ENCODE measurements at regions not wholly inside any gene's neighbourhood (a gene's known extent, or its start where the extent isn't known, plus 50 kb on each side); places are given as distances from the start of the nearest gene placed in this dataset.

DNA sequence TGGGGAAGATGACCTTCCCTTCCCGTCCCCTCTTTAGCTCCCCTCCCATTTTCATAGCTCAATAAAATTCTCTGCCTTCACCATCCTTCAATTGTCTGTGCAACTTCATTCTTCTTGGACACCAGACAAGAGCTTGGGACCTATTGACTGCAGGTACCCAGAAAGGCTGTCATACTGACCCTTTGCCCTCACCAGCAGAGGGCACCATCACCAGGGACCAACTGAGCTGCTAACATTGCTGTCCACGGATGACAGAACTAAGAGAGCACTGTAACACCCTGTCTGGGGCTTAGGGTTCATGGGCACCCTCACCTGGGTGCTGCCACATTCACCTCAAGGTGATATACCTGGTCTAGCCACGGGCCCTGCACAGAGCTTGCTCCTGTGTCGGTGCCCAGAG, 141.3 kb upstream of the VCX3B start:
- DNase-seq, result no peak

DNA sequence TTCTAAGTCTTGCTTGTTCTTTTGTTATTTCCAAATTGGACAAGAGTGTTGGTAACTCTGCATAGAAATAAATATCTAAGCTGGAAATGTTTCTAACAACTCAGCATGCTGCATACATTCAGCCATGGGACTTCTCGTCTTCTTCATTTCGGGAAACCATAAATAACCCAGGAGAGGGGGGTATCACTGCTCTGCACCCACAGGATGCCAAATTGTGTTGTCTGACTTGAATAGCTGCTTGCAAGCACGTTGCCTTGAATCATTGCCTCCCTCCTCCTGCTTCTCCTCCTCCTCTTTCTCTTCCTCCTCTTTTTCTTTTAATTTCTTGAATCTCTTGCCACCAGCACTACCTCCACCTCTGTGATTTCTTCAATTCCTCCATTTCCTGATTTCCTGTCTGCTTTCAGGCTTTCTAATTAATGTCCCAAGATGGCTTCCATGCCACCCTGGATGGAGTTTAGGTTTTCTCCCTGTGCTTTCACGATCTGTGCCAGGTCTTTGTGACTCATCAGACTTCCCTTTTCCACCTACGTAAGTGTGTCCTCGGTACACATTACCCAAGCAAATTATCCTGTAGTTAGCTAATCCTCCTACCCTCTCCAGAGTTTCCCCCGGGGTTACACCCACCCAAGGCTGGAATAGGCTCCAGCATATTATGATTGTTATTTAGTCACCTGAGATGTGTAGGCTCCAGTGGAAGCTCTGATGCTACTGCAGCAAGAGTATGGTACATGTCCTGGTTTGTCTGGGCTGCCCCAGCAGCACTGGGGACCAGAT, 122.6 kb upstream of the VCX3B start:
- DNase-seq, result no peak

DNA sequence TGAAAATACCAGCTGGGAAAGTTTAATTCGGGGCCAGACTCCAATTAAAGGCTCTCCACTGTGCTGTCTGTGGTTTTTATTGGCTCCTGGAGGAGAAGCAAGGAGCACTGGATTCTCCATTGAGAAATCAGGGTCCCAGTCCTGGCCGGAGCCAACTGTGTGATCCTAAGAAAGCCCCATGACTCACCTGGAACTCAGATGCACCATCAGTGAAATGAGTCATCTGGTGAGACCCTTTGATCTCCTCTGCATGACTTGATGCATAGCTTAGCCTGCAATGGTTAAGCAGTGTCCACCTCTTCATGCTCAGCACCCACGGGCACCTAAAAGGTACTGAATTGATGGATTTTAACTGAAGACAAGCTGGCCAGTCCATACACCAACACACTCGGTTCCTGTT, 119.2 kb upstream of the VCX3B start:
- no peak for DNase-seq

DNA sequence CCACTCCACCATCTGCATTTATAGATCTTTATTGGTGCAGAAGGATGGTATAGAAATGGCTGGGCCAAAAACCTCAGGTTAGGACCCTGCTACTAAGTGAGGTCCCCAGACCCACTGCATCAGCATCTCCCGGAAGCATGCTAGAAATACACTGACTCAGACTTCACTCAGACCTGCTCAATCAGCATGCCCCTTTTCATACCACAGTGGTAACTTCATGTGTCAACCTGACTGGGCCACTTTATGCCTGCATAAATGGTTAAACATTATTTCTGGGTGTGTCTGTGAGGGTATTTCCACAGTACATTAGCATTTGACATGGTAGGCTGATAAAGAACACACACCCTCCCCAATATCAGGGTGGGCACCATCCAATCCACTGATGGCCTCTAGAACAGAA, 118.6 kb upstream of the VCX3B start:
- DNase-seq, result no peak

DNA sequence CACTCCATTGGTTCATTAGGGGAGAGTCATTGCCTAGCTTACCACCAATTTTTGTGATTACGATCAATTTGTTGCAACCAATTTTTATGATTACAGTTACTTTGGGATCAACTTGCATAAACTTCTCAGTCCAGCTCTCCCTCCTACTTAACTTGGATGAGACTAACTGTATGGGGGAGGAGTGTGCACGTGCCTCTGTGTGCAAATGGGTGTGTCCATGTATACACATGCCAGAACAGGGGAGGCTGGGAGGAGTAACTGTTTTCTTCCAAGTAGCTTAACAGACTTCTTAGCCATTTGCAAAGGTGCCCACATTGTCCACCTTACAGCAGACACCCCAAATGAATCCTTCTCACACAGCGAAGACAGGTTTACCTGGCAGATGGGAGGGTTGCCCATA, 117.7 kb upstream of the VCX3B start:
- no peak for DNase-seq

DNA sequence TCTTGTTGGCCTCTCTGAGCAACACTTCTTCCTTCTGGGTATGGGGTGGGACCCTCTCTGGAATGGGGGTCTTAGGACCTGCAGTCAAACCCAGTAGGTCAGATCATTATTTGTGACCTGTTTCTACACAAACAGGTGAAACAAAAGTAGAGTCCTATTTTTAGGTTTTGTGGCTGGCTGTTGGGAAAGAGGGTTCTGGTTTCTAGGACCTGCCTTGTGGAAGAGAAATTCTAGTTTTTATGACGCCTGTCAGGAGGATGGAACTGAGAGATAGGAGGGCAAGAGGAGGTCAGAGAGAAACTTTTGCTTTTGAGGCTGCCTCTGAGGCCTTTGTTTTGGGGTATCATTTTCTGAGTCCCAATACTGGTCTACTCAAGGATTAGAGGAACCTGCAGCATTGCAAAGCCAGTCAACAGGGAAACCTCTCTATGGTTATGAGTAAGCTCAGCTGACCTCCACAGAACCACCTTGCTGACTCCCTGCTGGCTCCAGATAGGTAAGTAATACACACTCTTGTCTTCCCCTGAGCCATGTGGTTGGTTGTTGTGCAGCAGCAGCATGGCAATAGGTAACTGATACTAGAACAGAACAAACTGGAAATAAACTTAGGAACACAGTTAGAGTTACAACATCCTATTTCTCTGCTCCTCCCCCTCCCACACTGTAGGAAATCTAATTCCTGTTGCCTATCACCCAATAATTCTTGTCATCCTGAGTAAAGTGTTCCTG, 114.7 kb upstream of the VCX3B start:
- no peak for DNase-seq

DNA sequence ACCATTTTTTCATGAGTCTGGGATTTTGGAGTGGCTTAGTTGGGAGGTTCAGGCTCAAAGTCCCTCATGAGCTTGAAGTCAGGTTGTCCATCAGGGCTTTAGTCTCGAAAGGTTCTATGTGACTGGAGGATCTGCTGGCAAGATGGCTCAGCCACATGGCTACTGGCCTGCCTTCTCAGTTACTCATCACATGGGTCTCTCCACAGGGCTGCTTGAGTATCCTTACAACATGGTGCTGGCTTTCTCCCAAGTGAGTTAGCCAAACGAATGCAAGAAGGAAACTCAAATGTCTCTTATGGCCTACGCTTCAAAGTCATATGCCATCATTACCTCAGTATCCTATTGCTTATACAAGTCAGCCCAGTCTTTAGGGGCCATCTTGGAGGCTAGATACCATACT, 106.3 kb upstream of the VCX3B start:
- DNase-seq, result no peak

DNA sequence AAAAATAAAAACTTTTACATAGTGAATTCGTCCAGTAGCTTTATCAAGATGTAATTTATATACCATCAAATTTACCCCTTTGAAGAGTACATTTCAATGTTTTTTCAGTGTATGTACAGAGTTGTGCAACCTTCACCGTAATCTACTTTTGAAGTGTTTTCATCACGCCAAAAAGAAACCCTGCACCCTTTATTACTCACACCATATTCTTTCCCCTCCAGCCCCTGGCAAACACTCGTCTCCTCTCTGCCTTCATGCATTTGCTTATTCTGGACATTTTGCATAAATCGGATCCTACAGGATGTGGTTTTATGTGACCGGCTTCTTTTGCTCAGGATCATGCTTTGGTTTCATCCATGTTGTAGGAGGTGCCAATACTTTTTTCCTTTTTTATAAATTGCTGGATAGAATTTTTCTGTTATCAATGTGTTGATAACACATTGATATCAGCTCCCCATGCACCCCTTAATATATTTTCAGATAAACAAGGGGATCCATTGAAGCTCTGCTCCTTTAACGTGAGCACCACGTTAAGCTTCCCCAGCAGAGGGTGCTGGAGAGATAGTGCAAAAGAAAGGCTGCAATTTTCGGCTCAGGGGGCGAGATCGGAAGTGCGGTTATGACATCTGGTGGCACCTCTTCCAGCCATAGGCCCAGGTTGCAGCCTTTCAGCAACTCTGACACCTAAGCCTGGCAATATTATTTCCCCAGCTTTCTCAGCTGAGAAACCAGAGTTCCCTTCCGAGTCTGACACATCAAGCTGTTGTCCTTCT, 100.1 kb upstream of the VCX3B start:
- DNase-seq, result peak; percentile 46

DNA sequence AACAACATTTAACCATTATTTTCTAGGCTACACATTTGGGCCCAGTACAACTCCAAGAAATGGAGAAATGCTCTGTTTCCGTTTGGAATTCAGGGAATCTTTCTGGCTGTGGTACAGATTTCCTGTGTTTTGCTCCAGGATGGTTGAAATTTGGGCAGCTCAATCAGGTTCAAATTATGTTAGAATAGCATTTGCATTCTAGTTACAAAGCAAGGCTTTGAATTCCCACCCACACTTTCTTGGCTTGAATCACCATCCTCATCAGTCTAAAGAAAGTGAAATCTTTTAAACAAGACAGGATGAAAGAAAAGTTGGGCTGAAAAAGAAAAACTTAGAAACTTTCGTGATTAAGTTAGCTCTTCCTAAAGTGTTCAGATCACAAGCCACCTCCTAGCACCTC, 98.1 kb upstream of the VCX3B start:
- DNase-seq, result no peak

DNA sequence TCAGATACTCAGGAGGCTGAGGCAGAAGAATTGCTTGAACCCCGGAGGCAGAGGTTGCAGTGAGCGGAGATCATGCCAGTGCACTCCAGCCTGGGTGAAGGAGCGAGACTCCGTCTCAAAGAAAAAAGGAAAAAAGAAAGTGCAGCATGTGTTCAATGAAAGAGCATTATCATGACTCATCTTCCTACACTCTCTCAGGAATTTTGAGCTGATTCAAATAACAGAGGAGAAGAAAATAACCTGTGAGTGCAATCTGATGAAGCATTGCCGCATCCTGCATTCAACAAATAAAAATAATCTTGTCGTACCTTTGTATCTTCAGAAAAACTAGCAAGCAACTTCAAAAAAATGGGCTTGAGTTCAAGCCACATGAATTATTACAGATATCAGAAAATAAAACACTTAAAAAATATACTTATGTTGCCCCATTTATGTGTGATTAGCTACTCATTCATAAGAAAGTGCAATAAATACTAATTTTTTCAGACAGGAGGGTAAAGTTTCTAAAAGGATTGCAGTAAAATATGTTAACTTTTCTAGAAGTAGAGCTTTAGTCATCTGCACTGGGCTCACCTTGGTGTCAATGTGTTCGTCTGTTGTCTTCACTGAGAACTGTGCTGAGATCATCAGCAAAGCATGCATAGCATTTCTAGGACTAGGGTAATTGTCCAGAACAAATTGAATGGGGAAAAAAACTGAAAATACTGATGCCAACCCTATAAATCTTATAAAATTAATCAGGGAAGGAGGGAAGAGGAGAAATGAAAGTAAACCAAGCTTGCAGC, 90.4 kb upstream of the VCX3B start:
- no peak for DNase-seq

DNA sequence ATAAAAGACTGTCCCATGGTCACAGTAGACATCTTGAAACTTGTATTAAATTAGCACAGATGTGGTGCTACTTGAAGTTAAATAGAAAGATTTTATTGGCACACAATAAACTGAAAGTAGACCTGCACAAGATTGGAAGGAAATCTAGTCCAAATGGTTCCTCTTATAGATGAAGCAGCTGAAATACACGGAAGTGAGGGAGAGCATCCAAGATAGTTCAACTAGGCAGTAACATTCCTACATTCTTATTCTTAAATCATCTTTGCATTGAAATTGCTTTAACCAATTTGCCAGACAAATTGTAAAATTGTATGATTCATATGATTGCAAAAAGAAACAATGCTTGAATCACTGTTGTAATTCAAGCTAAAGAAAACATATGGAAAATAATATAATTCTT, 87.6 kb upstream of the VCX3B start:
- no peak for DNase-seq

DNA sequence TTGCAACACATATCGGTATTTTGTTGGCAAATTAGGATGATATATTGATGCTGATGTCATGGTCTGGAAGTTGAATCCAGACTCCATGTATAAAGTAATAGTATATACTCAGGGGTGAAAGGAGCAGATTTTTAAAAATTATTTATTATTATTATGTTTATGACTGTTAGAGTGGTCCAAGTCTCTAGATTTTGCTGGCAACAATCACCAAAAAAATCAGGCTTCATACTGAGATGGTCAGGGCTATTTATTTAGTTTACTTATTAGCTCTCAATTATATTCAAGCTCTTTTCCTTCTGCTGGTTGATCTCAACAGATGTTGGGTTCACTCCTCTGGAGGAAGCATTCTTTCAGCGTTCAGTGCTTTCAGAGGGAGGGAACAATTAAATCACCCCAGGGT, 73.9 kb upstream of the VCX3B start:
- DNase-seq, result no peak

DNA sequence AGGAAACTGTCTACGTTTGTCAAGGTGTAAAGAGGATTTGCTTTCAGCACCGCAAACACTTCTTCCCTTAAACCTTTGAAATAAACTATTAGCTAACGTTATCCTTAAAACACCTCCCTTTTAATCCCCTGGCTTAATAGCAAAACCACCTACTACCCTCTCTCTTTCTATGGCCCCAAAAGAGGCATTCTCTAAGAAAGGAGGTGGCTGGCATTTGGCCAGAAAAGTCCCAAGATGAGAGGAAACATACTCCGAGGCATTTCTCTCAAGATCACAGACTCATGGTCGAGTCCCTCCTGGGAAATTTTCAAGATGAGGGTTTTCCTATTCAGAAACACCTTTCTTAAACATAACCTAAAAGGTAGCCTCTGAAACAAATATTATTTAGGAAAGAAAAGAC, 60.6 kb upstream of the VCX3B start:
- DNase-seq, result no peak

DNA sequence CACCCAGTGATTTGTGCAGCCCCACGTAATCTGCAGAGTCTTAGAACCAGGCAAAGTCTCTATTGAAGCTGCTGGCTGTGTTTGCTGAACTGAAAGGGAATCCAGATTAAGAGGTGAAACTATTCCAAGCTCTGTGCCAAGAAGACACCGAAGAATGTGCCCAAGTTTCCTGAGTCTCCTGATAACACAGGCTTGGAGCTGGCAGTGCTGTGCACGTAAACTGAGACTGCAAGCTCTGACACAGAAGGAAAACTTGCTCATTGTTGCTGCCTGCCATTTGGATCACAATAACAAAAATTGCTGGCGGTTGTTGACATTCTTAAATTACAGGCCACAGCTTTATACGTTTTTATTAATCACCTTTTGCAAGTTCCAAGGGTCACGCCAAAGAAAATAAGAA, 60.2 kb upstream of the VCX3B start:
- DNase-seq, result no peak

DNA sequence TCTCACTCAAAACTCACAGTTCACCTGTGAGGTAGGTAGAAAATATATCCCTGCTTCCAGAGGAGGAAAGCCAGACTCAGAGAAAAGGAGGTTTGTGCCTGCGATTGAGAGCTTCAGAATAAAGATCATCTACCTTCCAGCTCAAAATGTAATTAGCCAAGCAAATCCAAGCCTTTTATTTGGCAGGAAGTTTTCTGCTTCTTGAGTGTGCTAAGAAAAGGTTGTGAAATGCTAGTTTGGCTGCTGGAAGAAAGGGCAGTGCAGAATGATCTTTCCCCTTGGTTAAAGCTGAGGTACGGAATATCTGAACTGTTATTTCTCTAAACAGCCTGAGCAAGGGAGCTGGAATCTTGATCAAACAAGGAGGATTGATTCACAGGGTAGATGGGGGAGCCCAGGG, 59.7 kb upstream of the VCX3B start:
- DNase-seq, result no peak

DNA sequence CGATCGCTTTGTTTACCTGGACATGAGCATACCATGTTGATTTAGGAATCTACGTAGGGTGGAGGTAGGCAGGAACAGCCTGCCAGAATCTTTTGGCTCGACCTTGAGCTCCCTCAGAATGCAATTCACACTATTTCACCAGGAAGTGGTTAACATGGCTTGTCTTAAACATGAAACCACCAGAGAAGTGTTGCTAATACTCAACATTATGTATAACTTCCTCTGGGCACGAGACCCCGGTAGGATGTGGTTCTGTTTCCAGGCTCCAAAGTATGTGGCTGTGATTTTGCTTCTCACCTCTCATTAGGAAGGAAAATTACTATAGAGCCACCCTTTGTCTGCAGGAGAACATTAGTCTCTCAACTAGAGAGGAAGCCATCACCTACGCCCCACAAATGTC, 59.0 kb upstream of the VCX3B start:
- peak; percentile 5 for DNase-seq

DNA sequence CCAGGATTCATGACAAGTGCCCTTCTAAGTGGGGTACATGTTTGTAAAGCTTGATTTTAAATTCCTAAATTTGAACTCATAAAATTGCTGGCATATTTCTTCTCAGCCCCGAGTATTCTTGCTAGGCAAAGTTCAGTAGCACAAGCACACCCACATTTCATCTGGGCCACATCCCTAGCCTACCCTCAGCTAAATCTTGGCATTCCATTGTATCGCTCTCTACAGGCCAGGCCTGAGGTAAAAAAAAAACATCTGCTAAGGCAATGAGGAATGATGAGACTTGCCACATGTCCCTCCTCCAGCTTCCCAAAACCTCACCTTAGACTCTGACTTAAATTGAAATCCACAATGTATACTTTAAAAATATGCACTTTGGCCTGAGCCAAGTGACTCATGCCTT, 51.4 kb upstream of the VCX3B start:
- DNase-seq, result no peak
